MG63 (cell line): ENCODE measurements at regions not wholly inside any gene's neighbourhood (a gene's known extent, or its start where the extent isn't known, plus 50 kb on each side); places are given as distances from the start of the nearest gene placed in this dataset.

Experiments used
- DNase-seq: peaks from one replicate; pipeline ENCODE4 v3.0.0-alpha.2; 2020
- H3K27me3 ChIP-seq: fragments of 250-450 bp; sonication (Bioruptor Pico); 2 replicates; pipeline ENCODE4 v1.5.1; 2020; ENCODE audit warnings: mild to moderate bottlenecking, moderate library complexity
- H3K36me3 ChIP-seq: fragments of 250-450 bp; sonication (Bioruptor Pico); 2 replicates; pipeline ENCODE4 v1.5.1; 2020; ENCODE audit warnings: mild to moderate bottlenecking, moderate library complexity
- H3K4me3 ChIP-seq: fragments of 250-450 bp; sonication (Bioruptor Pico); 2 replicates; pipeline ENCODE4 v1.5.1; 2020; ENCODE audit warnings: mild to moderate bottlenecking, moderate library complexity
- H3K9me3 ChIP-seq: fragments of 250-450 bp; sonication (Bioruptor Pico); 2 replicates; pipeline ENCODE4 v1.5.1; 2020; ENCODE audit warnings: mild to moderate bottlenecking, moderate library complexity

- Histone ChIP-seq H3K9me3 (no peaks in the 10 kb centered on the region; the same call in 1 of the 2 replicates), H3K4me3 (no peak overlapping the region), H3K36me3 (no peaks in the 10 kb centered on the region), H3K27me3 (no peaks in the 10 kb centered on the region)
- no peak for DNase-seq
Measured at GRCh38 chr18:14031053-14031452, 101.2 kb downstream of the ZNF519 start.

- H3K27me3 ChIP-seq, result no peaks in the 10 kb centered on the region
- no peak for DNase-seq
- no peak overlapping the region for H3K4me3 ChIP-seq
- no peaks in the 10 kb centered on the region; the same call in 1 of the 2 replicates for H3K9me3 ChIP-seq
- H3K36me3 ChIP-seq, result no peaks in the 10 kb centered on the region
Measured at GRCh38 chr18:14029512-14029911, 102.7 kb downstream of the ZNF519 start.

GRCh38 chr18:14026199-14026598 is 106.0 kb downstream of the ZNF519 start:
- DNase-seq, result peak; percentile 55
- no peaks in the 10 kb centered on the region for H3K27me3 ChIP-seq
- no peak overlapping the region for H3K4me3 ChIP-seq
- no peaks in the 10 kb centered on the region; the same call in 1 of the 2 replicates for H3K9me3 ChIP-seq
- H3K36me3 ChIP-seq, result no peaks in the 10 kb centered on the region

GRCh38 chr18:14025306-14025940 is 106.8 kb downstream of the ZNF519 start:
- no peak for DNase-seq
- Histone ChIP-seq H3K9me3 (no peaks in the 10 kb centered on the region; the same call in 1 of the 2 replicates), H3K27me3 (no peaks in the 10 kb centered on the region), H3K4me3 (no peak overlapping the region), H3K36me3 (no peaks in the 10 kb centered on the region)

GRCh38 chr18:14015416-14015815 is 100.1 kb upstream of the MC2R start:
- H3K36me3 ChIP-seq, result no peaks in the 10 kb centered on the region
- DNase-seq, result no peak
- H3K9me3 ChIP-seq, result no peaks in the 10 kb centered on the region
- no peak overlapping the region for H3K4me3 ChIP-seq
- H3K27me3 ChIP-seq, result no peaks in the 10 kb centered on the region

GRCh38 chr18:14014456-14014855 is 99.1 kb upstream of the MC2R start:
- H3K27me3 ChIP-seq, result no peaks in the 10 kb centered on the region
- no peaks in the 10 kb centered on the region for H3K9me3 ChIP-seq
- no peaks in the 10 kb centered on the region for H3K36me3 ChIP-seq
- DNase-seq, result no peak
- no peak overlapping the region for H3K4me3 ChIP-seq

GRCh38 chr18:14000884-14001283 is 85.5 kb upstream of the MC2R start:
- H3K9me3 ChIP-seq, result no peaks in the 10 kb centered on the region
- H3K36me3 ChIP-seq, result no peaks in the 10 kb centered on the region
- DNase-seq, result no peak
- H3K4me3 ChIP-seq, result no peak overlapping the region
- H3K27me3 ChIP-seq, result no peaks in the 10 kb centered on the region

- Histone ChIP-seq H3K4me3 (no peak overlapping the region), H3K9me3 (no peaks in the 10 kb centered on the region), H3K27me3 (no peaks in the 10 kb centered on the region), H3K36me3 (no peaks in the 10 kb centered on the region)
- no peak for DNase-seq
Measured at GRCh38 chr18:13999231-13999630, 83.9 kb upstream of the MC2R start.

GRCh38 chr18:13998571-13998970 is 83.2 kb upstream of the MC2R start:
- no peak overlapping the region for H3K4me3 ChIP-seq
- H3K27me3 ChIP-seq, result no peaks in the 10 kb centered on the region
- no peaks in the 10 kb centered on the region for H3K9me3 ChIP-seq
- DNase-seq, result no peak
- H3K36me3 ChIP-seq, result no peaks in the 10 kb centered on the region

GRCh38 chr18:13993730-13994129 is 78.4 kb upstream of the MC2R start:
- Histone ChIP-seq H3K4me3 (no peak overlapping the region), H3K36me3 (no peaks in the 10 kb centered on the region), H3K27me3 (no peaks in the 10 kb centered on the region), H3K9me3 (no peaks in the 10 kb centered on the region)
- DNase-seq, result no peak

GRCh38 chr18:13992826-13993540 is 77.6 kb upstream of the MC2R start:
- Histone ChIP-seq H3K9me3 (no peaks in the 10 kb centered on the region), H3K4me3 (no peak overlapping the region), H3K27me3 (no peaks in the 10 kb centered on the region), H3K36me3 (no peaks in the 10 kb centered on the region)
- DNase-seq, result no peak

- peak; percentile 12 for DNase-seq
- no peaks in the 10 kb centered on the region for H3K27me3 ChIP-seq
- H3K4me3 ChIP-seq, result no peak overlapping the region
- no peaks in the 10 kb centered on the region for H3K36me3 ChIP-seq
- no peaks in the 10 kb centered on the region for H3K9me3 ChIP-seq
Measured at GRCh38 chr18:13989199-13989598, 73.9 kb upstream of the MC2R start.

- Histone ChIP-seq H3K4me3 (no peak overlapping the region), H3K36me3 (no peaks in the 10 kb centered on the region), H3K9me3 (no peaks in the 10 kb centered on the region), H3K27me3 (no peaks in the 10 kb centered on the region)
- no peak for DNase-seq
Measured at GRCh38 chr18:13987956-13988355, 72.6 kb upstream of the MC2R start.

- Histone ChIP-seq H3K27me3 (no peaks in the 10 kb centered on the region), H3K4me3 (no peak overlapping the region), H3K36me3 (no peaks in the 10 kb centered on the region), H3K9me3 (no peaks in the 10 kb centered on the region)
- no peak for DNase-seq
Measured at GRCh38 chr18:13984080-13984479, 68.7 kb upstream of the MC2R start.

GRCh38 chr18:13983506-13983905 is 68.2 kb upstream of the MC2R start:
- H3K9me3 ChIP-seq, result no peaks in the 10 kb centered on the region
- H3K27me3 ChIP-seq, result no peaks in the 10 kb centered on the region
- H3K36me3 ChIP-seq, result no peaks in the 10 kb centered on the region
- DNase-seq, result no peak
- H3K4me3 ChIP-seq, result no peak overlapping the region

GRCh38 chr18:13982126-13982525 is 66.8 kb upstream of the MC2R start:
- no peaks in the 10 kb centered on the region for H3K36me3 ChIP-seq
- no peak for DNase-seq
- H3K9me3 ChIP-seq, result no peaks in the 10 kb centered on the region
- H3K4me3 ChIP-seq, result no peak overlapping the region
- H3K27me3 ChIP-seq, result no peaks in the 10 kb centered on the region

- no peaks in the 10 kb centered on the region for H3K9me3 ChIP-seq
- H3K4me3 ChIP-seq, result no peak overlapping the region
- no peaks in the 10 kb centered on the region for H3K36me3 ChIP-seq
- no peaks in the 10 kb centered on the region for H3K27me3 ChIP-seq
- no peak for DNase-seq
Measured at GRCh38 chr18:13973061-13973575, 57.8 kb upstream of the MC2R start.
